ENCODE measurements at regions not wholly inside any gene's neighbourhood (a gene's known extent, or its start where the extent isn't known, plus 50 kb on each side); places are given as distances from the start of the nearest gene placed in this dataset.

DNA sequence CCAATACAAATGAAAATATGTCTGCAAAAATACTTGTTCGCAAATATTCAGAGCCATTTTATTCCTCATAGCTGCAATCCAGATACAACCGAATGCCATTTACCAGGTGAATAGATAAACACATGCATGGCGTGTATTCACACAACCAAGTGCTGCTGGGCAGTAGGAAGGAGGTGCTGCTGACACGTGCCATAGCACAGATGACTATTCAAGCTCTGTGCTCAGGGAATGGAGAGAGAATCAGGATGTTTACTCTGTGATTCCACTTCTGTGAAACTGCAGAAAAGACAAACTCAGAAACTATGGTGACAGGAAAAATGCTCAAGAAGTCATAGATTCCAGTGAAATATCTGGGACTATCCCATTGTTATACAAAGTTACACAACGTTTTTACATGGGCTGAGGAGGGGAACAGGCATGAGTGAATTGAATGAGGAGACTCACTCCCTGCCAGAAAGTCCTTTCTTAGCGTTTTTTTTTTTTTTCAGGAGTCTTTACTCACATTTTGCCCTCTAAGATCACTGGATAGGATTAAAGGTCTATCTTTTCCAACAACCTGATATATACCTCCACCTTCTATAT is 152.9 kb upstream of the NDN start:
- no peaks in the 10 kb centered on the region for H3K36me3 ChIP-seq (ENCODE audit: control insufficient read depth in 3 of 3, insufficient read depth in 3 of 3, low read length in 3 of 3)
- no peak overlapping the region for H3K27ac ChIP-seq (ENCODE audit: low read depth, low read length)
- H3K9me3 ChIP-seq (ENCODE audit: control insufficient read depth in 3 of 3, low read length in 3 of 3): peaks cover 0 to 3% (median 2%) of the 10 kb centered on the region in 3 donors
- no peak overlapping the region for H3K9ac ChIP-seq (ENCODE audit: low read depth in 1 of 3, low read length in 3 of 3)
- H3K4me1 ChIP-seq (ENCODE audit: control insufficient read depth in 3 of 3, insufficient read depth in 3 of 3, low read length in 3 of 3): no peaks in the 10 kb centered on the region
- H3K27me3 ChIP-seq (ENCODE audit: control insufficient read depth in 3 of 3, insufficient read depth in 3 of 3, low read length in 3 of 3): no peaks in the 10 kb centered on the region
- no peak overlapping the region for H3K4me3 ChIP-seq (ENCODE audit: low read length in 3 of 3)

DNA sequence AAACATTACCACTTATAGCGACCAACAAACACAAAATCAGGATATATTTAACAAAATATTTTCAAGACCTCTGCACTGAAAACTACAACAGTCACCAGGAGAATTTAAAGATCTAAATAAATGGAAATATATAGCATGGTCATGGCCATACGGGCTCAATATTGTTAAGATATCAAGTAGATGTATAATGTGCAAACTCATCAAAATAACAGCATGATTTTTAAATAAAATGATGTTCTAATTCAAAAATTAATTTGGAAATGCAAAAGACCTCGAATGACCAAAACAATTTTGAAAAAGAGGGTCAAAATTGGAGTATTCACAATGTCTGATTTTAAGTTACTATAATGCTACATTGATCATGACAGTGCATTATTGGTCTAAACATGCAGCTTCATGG is 159.1 kb upstream of the NDN start:
- peaks cover 1 to 3% (median 2%) of the 10 kb centered on the region in 3 donors for H3K9me3 ChIP-seq (ENCODE audit: control insufficient read depth in 3 of 3, low read length in 3 of 3)
- H3K27ac ChIP-seq (ENCODE audit: low read depth, low read length): no peak overlapping the region
- no peaks in the 10 kb centered on the region for H3K36me3 ChIP-seq (ENCODE audit: control insufficient read depth in 3 of 3, insufficient read depth in 3 of 3, low read length in 3 of 3)
- H3K4me3 ChIP-seq (ENCODE audit: low read length in 3 of 3): no peak overlapping the region
- no peaks in the 10 kb centered on the region for H3K27me3 ChIP-seq (ENCODE audit: control insufficient read depth in 3 of 3, insufficient read depth in 3 of 3, low read length in 3 of 3)
- no peaks in the 10 kb centered on the region for H3K4me1 ChIP-seq (ENCODE audit: control insufficient read depth in 3 of 3, insufficient read depth in 3 of 3, low read length in 3 of 3)
- H3K9ac ChIP-seq (ENCODE audit: low read depth in 1 of 3, low read length in 3 of 3): no peak overlapping the region

DNA sequence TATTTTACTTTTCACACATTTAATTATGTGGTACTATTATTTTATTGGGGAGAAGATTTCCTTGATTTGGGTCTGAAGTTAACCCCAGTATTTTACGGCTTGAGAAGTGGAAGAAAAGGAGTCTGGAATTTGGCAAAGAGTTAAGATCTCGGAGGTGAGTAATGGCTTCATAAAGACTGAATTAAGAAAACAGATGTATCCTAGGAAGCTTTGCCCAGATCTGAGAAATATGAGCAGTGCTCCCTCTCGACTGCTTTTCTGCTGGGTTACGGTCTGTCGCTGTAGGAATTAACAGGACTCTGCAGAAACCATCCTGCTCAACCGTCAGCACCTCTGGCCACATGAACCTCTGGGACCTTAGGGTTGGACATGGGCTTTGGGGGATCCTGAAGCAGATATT is 163.6 kb upstream of the NDN start:
- H3K27ac ChIP-seq (ENCODE audit: low read depth, low read length): no peak overlapping the region
- H3K36me3 ChIP-seq (ENCODE audit: control insufficient read depth in 3 of 3, insufficient read depth in 3 of 3, low read length in 3 of 3): no peaks in the 10 kb centered on the region
- H3K27me3 ChIP-seq (ENCODE audit: control insufficient read depth in 3 of 3, insufficient read depth in 3 of 3, low read length in 3 of 3): no peaks in the 10 kb centered on the region
- peaks cover 3 to 9% (median 5%) of the 10 kb centered on the region in 3 donors for H3K4me1 ChIP-seq (ENCODE audit: control insufficient read depth in 3 of 3, insufficient read depth in 3 of 3, low read length in 3 of 3)
- H3K9me3 ChIP-seq (ENCODE audit: control insufficient read depth in 3 of 3, low read length in 3 of 3): peaks cover 0 to 1% (median 0%) of the 10 kb centered on the region in 3 donors
- H3K9ac ChIP-seq (ENCODE audit: low read depth in 1 of 3, low read length in 3 of 3): no peak overlapping the region
- H3K4me3 ChIP-seq (ENCODE audit: low read length in 3 of 3): no peak overlapping the region

DNA sequence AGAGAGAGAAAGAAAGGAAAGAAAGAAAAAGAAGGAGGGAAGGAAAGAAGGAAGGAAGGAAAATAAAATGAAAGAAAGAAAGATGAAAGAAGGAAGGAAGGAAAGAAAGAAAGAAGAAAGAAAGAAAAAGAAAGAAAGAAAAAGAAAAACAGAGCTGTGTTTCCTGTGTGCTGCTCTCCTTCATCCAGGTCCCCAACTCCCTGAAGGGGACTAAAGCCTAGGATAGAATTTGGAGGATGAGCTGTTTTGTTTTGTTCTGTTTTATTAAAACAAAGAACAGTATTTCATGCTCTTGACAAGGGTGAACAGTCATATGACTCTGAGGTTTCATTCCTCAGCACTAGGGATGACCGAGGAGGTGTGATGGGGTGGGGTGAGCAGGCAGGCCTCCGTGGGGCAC is 164.8 kb upstream of the NDN start:
- H3K27me3 ChIP-seq (ENCODE audit: control insufficient read depth in 3 of 3, insufficient read depth in 3 of 3, low read length in 3 of 3): no peaks in the 10 kb centered on the region
- peaks cover 3 to 9% (median 5%) of the 10 kb centered on the region in 3 donors for H3K4me1 ChIP-seq (ENCODE audit: control insufficient read depth in 3 of 3, insufficient read depth in 3 of 3, low read length in 3 of 3)
- H3K4me3 ChIP-seq (ENCODE audit: low read length in 3 of 3): no peak overlapping the region
- peaks cover 0 to 1% (median 0%) of the 10 kb centered on the region in 3 donors for H3K9me3 ChIP-seq (ENCODE audit: control insufficient read depth in 3 of 3, low read length in 3 of 3)
- no peaks in the 10 kb centered on the region for H3K36me3 ChIP-seq (ENCODE audit: control insufficient read depth in 3 of 3, insufficient read depth in 3 of 3, low read length in 3 of 3)
- no peak overlapping the region for H3K9ac ChIP-seq (ENCODE audit: low read depth in 1 of 3, low read length in 3 of 3)
- no peak overlapping the region for H3K27ac ChIP-seq (ENCODE audit: low read depth, low read length)

DNA sequence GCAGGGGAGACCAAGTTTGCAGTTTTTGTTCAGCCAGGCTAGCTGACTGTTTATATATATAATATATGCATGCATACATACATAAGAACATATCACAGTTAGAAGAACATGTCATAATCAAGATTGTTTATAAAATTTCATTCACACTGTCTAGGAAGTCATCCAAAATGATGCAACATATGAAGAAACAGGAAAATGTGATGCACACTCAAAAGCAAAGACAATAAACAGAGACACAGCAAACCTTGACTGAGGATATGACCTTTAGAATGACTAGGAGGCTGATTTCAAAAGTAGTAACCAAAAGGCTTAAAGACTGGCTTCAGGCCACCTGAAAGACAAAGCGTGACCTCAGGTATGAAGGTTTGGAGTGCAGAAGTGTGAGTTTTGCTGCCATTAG is 166.2 kb upstream of the NDN start:
- Histone ChIP-seq H3K9me3 (ENCODE audit: control insufficient read depth in 3 of 3, low read length in 3 of 3) (peaks cover 0 to 1% (median 0%) of the 10 kb centered on the region in 3 donors), H3K27ac (ENCODE audit: low read depth, low read length) (no peak overlapping the region), H3K9ac (ENCODE audit: low read depth in 1 of 3, low read length in 3 of 3) (no peak overlapping the region), H3K27me3 (ENCODE audit: control insufficient read depth in 3 of 3, insufficient read depth in 3 of 3, low read length in 3 of 3) (no peaks in the 10 kb centered on the region), H3K4me3 (ENCODE audit: low read length in 3 of 3) (no peak overlapping the region), H3K4me1 (ENCODE audit: control insufficient read depth in 3 of 3, insufficient read depth in 3 of 3, low read length in 3 of 3) (peaks cover 3 to 9% (median 5%) of the 10 kb centered on the region in 3 donors), H3K36me3 (ENCODE audit: control insufficient read depth in 3 of 3, insufficient read depth in 3 of 3, low read length in 3 of 3) (no peaks in the 10 kb centered on the region)

DNA sequence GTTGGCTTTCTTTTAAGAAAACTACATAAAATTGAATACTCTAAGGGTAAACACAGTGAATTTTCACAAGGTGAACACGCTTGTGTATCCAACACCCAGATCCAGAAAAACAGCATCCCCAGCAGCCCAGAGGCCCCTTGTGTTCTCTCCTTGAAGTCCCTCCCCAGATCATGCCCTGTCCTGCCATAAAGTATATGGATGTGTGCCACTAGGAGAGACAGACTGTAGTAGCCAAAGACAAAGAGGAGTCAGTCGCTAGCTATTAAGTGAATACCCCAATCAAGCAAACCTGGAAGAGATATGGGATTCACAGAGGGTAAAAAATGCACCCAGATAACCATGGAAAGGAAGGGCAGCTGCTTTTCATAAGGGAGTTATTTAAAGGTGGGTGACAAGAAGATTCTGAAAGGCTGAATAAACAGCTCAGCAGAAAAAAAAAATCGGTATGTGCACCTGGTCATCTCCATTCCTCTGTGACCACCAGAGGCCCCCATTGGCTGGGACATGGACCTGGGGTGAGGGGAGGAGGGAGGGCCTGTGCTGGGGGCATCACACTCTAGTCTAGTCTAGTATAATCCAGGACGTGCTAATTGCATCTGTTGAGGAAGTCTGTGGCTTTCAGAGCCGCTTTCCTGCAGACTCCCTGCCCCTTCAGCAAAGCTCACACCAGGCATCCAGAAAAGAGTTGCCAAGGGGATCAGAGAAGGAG is 167.3 kb upstream of the NDN start:
- Histone ChIP-seq H3K9me3 (ENCODE audit: control insufficient read depth in 3 of 3, low read length in 3 of 3) (peaks cover 0 to 1% (median 0%) of the 10 kb centered on the region in 3 donors), H3K27ac (ENCODE audit: low read depth, low read length) (no peak overlapping the region), H3K4me3 (ENCODE audit: low read length in 3 of 3) (no peak overlapping the region), H3K36me3 (ENCODE audit: control insufficient read depth in 3 of 3, insufficient read depth in 3 of 3, low read length in 3 of 3) (no peaks in the 10 kb centered on the region), H3K9ac (ENCODE audit: low read depth in 1 of 3, low read length in 3 of 3) (no peak overlapping the region), H3K27me3 (ENCODE audit: control insufficient read depth in 3 of 3, insufficient read depth in 3 of 3, low read length in 3 of 3) (no peaks in the 10 kb centered on the region), H3K4me1 (ENCODE audit: control insufficient read depth in 3 of 3, insufficient read depth in 3 of 3, low read length in 3 of 3) (peaks cover 5 to 9% (median 9%) of the 10 kb centered on the region in 3 donors)

DNA sequence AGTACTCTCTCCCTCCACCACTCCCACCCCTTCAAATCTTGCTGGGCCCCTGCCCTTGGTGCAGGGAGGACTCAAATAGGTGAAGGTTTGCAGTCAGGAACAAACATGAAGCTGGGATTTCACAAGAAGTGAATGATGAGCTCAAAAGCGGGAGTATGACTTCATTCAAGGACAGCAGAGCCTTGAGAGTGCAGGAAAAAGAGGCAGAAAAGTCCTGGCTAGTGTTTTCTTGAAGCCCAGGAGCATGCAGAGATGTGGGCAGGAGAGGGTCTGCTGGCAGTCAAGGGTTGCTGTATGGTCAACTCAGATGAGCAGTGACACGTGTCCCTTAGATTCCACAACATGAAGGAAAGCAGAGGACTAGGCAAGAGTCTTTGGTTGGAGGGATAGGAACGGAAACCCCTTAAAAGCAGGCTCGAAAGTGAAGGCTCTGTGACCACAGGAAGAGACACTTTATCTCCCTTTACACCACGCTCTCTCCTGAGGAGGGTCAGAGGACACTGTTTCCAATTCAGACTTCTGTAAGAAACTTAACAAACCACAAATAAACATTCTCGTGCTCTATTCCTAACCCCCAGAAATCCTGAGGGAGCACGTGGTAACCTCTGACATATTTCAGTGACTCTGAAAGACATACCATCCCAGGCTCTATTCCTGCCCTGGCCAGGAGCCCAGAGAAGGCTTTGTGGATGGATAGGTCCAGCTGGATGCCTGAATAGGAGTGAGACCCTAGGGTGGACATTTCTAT is 168.0 kb upstream of the NDN start:
- H3K27me3 ChIP-seq (ENCODE audit: control insufficient read depth in 3 of 3, insufficient read depth in 3 of 3, low read length in 3 of 3): no peaks in the 10 kb centered on the region
- peaks cover 5 to 9% (median 9%) of the 10 kb centered on the region in 3 donors for H3K4me1 ChIP-seq (ENCODE audit: control insufficient read depth in 3 of 3, insufficient read depth in 3 of 3, low read length in 3 of 3)
- H3K9ac ChIP-seq (ENCODE audit: low read depth in 1 of 3, low read length in 3 of 3): no peak overlapping the region
- no peak overlapping the region for H3K4me3 ChIP-seq (ENCODE audit: low read length in 3 of 3)
- no peak overlapping the region for H3K27ac ChIP-seq (ENCODE audit: low read depth, low read length)
- H3K9me3 ChIP-seq (ENCODE audit: control insufficient read depth in 3 of 3, low read length in 3 of 3): no peaks in the 10 kb centered on the region
- H3K36me3 ChIP-seq (ENCODE audit: control insufficient read depth in 3 of 3, insufficient read depth in 3 of 3, low read length in 3 of 3): no peaks in the 10 kb centered on the region

DNA sequence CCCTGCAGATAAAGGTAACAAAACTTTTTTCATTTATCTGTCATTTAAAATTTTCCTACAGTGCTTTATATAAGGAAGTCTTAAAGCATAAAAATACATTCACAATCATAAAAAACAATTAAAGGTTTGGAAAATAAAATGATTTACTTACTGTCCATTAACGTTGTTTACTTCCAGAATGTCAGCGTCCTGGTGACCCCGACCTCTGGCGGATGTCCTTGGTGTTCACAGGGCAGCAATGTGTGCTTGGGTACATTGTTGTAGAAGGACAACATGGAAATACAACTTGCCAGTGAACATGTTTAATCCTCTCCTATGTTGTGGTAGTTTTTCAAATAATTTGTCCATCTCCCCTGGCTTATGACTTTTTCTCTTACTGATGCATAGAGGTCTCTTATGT is 168.8 kb upstream of the NDN start:
- Histone ChIP-seq H3K27ac (ENCODE audit: low read depth, low read length) (no peak overlapping the region), H3K36me3 (ENCODE audit: control insufficient read depth in 3 of 3, insufficient read depth in 3 of 3, low read length in 3 of 3) (no peaks in the 10 kb centered on the region), H3K4me1 (ENCODE audit: control insufficient read depth in 3 of 3, insufficient read depth in 3 of 3, low read length in 3 of 3) (peaks cover 5 to 9% (median 9%) of the 10 kb centered on the region in 3 donors), H3K9me3 (ENCODE audit: control insufficient read depth in 3 of 3, low read length in 3 of 3) (no peaks in the 10 kb centered on the region), H3K4me3 (ENCODE audit: low read length in 3 of 3) (no peak overlapping the region), H3K27me3 (ENCODE audit: control insufficient read depth in 3 of 3, insufficient read depth in 3 of 3, low read length in 3 of 3) (no peaks in the 10 kb centered on the region), H3K9ac (ENCODE audit: low read depth in 1 of 3, low read length in 3 of 3) (no peak overlapping the region)

DNA sequence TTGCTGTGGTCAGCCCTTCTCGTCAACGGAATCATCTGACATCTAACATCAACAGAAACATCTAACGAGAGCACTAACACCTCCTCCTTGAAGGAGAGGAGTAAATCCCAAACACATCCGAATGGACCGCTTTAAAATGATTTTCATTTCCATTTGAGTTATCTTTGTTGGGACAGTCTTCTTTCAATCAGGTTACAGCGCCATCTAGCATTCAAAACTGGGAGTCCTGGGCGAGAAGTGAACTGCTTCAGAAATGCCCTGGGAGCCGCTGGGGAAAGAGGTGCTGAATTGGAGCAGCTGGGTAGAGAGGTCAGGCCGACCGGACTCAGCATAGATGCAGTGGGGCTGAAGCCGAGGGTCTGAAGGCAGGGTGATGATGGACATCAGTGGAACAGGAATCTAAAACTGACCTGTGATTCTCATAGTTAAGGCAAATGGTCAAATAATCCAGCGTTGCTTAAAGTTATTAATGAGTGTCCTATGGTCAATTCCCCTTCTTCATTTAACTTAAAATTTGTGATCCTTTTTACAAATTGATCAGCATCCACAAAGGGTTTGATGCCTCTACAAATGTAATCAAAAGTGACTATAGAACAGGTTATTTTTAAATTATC is 170.0 kb upstream of the NDN start:
- no peak overlapping the region for H3K9ac ChIP-seq (ENCODE audit: low read depth in 1 of 3, low read length in 3 of 3)
- H3K27ac ChIP-seq (ENCODE audit: low read depth, low read length): no peak overlapping the region
- H3K4me3 ChIP-seq (ENCODE audit: low read length in 3 of 3): no peak overlapping the region
- H3K9me3 ChIP-seq (ENCODE audit: control insufficient read depth in 3 of 3, low read length in 3 of 3): no peaks in the 10 kb centered on the region
- H3K27me3 ChIP-seq (ENCODE audit: control insufficient read depth in 3 of 3, insufficient read depth in 3 of 3, low read length in 3 of 3): no peaks in the 10 kb centered on the region
- H3K4me1 ChIP-seq (ENCODE audit: control insufficient read depth in 3 of 3, insufficient read depth in 3 of 3, low read length in 3 of 3): peaks cover 5 to 9% (median 9%) of the 10 kb centered on the region in 3 donors
- no peaks in the 10 kb centered on the region for H3K36me3 ChIP-seq (ENCODE audit: control insufficient read depth in 3 of 3, insufficient read depth in 3 of 3, low read length in 3 of 3)

DNA sequence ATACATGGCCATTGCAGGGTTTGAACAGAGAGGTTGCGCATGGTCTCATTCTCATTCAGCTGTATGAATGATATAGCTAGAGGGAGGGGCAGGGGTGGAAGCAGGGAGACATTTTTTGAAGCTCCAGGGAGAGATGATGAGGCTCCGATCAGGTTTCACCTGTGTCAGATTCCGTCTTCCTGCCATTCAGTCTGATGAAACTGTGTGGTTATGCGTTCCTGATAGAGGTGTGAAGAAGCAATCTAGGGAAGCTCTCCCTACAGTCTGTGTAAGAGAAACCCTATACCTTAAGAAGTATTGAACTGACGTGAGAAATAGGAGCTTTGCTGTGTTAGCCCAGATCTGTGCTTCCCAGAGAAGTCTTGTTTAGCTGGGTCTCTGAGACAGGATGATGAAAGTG is 171.9 kb upstream of the NDN start:
- Histone ChIP-seq H3K27me3 (ENCODE audit: control insufficient read depth in 3 of 3, insufficient read depth in 3 of 3, low read length in 3 of 3) (no peaks in the 10 kb centered on the region), H3K9ac (ENCODE audit: low read depth in 1 of 3, low read length in 3 of 3) (no peak overlapping the region), H3K27ac (ENCODE audit: low read depth, low read length) (no peak overlapping the region), H3K36me3 (ENCODE audit: control insufficient read depth in 3 of 3, insufficient read depth in 3 of 3, low read length in 3 of 3) (no peaks in the 10 kb centered on the region), H3K4me3 (ENCODE audit: low read length in 3 of 3) (no peak overlapping the region), H3K4me1 (ENCODE audit: control insufficient read depth in 3 of 3, insufficient read depth in 3 of 3, low read length in 3 of 3) (peaks cover 5 to 9% (median 9%) of the 10 kb centered on the region in 3 donors), H3K9me3 (ENCODE audit: control insufficient read depth in 3 of 3, low read length in 3 of 3) (no peaks in the 10 kb centered on the region)

Measured in skeletal muscle tissue (tissue), 3 donors.